ENCODE measurements at regions not wholly inside any gene's neighbourhood (a gene's known extent, or its start where the extent isn't known, plus 50 kb on each side); places are given as distances from the start of the nearest gene placed in this dataset.

DNA sequence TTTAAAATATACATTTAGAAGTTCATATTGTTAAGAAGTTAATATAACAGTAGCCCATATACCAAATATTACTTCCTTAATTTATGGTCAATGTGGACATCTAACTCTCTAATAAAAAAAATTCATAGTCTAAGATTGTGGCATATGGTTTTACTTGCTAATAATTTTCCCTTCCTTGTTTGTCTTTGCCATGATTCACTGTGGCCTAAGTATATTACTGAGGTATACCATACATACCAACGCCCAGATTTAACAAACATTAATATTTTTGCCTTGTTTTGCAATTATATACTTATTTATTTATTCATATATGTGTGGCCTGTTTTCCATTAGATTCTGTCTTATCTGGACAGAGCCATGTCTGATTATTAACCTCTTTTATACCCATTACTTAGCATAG lies 54.6 kb upstream of the CCDC150 start:
- DNase-seq (ENCODE audit: low read depth, low spot score): no peak

DNA sequence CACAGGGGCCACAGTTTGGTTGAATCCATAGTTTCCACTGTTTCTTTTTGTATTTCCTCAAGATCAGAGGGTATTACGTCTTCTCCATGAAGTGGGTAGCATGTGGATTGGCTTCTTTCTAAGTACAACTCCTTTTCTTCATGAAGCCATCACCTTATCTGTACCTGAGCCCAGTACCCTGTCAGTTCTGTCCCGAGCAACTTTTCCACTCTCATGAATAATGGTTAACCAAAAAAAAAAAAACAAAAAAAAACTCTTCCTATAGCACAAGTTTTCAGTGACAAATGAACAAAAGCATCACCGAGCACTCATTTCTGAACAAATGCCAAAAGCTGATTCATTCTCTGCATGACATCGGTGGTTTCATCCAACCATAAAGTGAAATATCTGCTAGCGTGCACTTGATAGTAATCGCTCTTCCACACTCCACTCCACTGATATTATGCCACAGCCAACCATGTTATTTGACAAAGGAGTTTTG lies 53.0 kb upstream of the CCDC150 start:
- DNase-seq (ENCODE audit: low read depth, low spot score): no peak

DNA sequence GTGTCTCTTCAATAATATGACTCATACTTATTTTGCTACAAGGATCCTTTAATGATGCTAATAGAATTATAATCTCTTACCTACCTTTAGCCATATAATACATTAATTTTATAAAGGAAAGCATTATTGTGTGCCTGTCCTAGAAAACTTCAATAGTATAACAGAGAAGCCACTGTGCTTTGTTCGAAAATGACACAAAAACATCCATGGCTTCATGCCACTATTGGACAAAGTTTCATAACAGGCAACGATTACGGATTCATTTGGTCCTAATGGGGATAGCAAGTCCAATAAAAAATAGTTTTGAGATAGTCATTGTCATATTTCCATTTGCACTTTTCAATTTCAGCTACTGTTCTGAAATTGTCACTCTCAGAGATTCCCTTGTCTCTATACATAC lies 52.5 kb upstream of the CCDC150 start:
- DNase-seq (ENCODE audit: low read depth, low spot score): no peak

DNA sequence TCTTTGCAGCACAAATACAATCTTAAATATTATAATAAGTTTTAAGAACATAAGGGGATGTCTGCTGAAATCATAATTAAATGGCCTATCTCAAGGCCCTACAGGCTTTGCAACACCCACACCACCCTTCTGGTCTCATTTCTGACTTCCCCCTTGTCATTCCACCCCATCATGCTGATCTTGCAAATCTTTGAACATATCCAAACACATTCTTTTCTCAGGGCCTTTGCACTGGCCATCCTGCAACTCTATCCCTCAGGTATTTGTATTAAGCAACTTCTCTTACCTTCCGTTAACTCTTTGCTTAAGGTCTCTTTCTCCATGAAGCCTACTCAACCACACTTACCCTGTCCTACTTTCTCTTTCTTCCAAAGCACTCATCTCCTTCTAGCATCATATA lies 51.8 kb upstream of the CCDC150 start:
- DNase-seq (ENCODE audit: low read depth, low spot score): no peak

DNA sequence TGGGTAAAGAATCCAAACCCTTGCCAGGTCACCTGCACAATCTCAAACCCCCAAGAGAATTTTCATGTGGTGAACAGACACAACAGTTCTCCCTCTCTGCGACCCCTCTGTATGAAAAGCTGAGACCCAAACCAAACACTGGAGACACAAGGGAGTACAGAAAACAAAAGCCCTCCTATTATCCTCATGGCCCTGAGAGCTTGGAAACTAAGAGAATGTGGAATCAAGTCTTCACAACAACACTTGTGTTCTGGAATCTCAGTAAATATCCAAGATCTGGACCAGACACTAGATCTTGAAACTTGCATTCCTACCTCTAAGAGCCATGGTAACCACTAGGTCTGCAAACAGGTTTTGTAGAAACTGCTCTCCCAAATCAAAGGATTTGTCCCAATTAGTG lies 50.1 kb upstream of the CCDC150 start:
- DNase-seq (ENCODE audit: low read depth, low spot score): no peak

All from ELF-1 (cell line).